Ishikawa (cell line): ENCODE measurements at regions not wholly inside any gene's neighbourhood (a gene's known extent, or its start where the extent isn't known, plus 50 kb on each side); places are given as distances from the start of the nearest gene placed in this dataset.

ENCODE experiments used
- CEBPB ChIP-seq: IDR thresholded peaks from 2 replicates; pipeline ENCODE4 v1.6.1; 2012
- CREB1 ChIP-seq: IDR thresholded peaks from 2 replicates; pipeline ENCODE4 v1.6.1; 2012; ENCODE audit warnings: low read depth
- EGR1 ChIP-seq: IDR thresholded peaks from 2 replicates; pipeline ENCODE4 v1.6.1; 2012
- EP300 ChIP-seq: IDR thresholded peaks from 2 replicates; pipeline ENCODE4 v1.6.1; 2012; ENCODE audit warnings: borderline replicate concordance
- FOXM1 ChIP-seq: IDR thresholded peaks from 2 replicates; pipeline ENCODE4 v1.6.1; 2012; ENCODE audit warnings: low read depth, borderline replicate concordance
- NFIC ChIP-seq: IDR thresholded peaks from 2 replicates; pipeline ENCODE4 v1.6.1; 2012
- RAD21 ChIP-seq: IDR thresholded peaks from 2 replicates; pipeline ENCODE4 v1.6.1; 2012; ENCODE audit warnings: low read depth
- TAF1 ChIP-seq: IDR thresholded peaks from 2 replicates; pipeline ENCODE4 v1.6.1; 2012; ENCODE audit warnings: low read depth, mild to moderate bottlenecking
- TCF12 ChIP-seq: IDR thresholded peaks from 2 replicates; pipeline ENCODE4 v1.6.1; 2012; ENCODE audit warnings: low read depth
- TEAD4 ChIP-seq: IDR thresholded peaks from 2 replicates; pipeline ENCODE4 v1.6.1; 2012
- YY1 ChIP-seq: IDR thresholded peaks from 2 replicates; pipeline ENCODE4 v1.6.1; 2012; ENCODE audit warnings: low read depth
- ZBTB7A ChIP-seq: IDR thresholded peaks from 2 replicates; pipeline ENCODE4 v1.6.1; 2012; ENCODE audit warnings: low read depth
- TF ChIP-seq, protein P1 (sequence below): IDR thresholded peaks from 2 replicates; pipeline ENCODE4 v1.6.1; 2012; ENCODE audit warnings: low read depth, mild to moderate bottlenecking
- TF ChIP-seq, protein P2 (sequence below): IDR thresholded peaks from 2 replicates; pipeline ENCODE4 v1.6.1; 2012
- TF ChIP-seq, protein P3 (sequence below): IDR thresholded peaks from 2 replicates; pipeline ENCODE4 v1.6.1; 2012

DNA sequence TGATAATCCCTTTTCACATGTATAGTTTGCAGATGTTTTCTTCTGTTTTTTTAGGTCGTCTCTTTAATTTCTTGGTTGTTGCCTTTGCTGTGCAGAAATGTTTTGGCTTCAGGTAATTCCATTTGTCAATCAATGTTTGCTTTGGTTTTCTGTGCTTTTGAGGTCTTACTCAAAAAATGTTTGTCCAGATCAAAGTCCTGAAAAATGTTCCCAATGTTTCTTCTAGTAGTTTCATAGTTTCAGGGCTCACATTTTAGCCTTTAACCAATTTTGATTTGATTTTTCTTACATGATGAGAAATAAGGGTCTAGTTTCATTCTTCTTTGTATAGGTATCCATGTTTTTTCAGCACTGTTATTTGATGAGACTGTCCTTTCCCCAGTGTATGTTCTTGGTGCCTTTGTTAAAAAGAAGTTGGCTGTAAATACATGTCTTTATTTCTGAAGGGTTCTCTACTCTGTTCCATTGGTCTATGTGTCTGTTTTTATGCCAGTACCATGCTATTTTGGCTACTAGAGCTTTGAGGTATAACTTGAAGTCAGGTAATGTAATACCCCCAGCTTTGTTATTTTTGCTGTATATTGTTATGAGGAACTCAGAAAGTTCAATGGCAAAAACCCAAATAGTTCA lies 578.7 kb upstream of the SEL1L start:
- TF ChIP-seq NFIC (no peak), TCF12 (no peak), EGR1 (no peak), CREB1 (no peak), EP300 (no peak), FOXM1 (no peak), TEAD4 (no peak), YY1 (no peak), TAF1 (no peak), ZBTB7A (no peak), CEBPB (no peak), RAD21 (no peak)
- TF ChIP-seq, protein P1, sequence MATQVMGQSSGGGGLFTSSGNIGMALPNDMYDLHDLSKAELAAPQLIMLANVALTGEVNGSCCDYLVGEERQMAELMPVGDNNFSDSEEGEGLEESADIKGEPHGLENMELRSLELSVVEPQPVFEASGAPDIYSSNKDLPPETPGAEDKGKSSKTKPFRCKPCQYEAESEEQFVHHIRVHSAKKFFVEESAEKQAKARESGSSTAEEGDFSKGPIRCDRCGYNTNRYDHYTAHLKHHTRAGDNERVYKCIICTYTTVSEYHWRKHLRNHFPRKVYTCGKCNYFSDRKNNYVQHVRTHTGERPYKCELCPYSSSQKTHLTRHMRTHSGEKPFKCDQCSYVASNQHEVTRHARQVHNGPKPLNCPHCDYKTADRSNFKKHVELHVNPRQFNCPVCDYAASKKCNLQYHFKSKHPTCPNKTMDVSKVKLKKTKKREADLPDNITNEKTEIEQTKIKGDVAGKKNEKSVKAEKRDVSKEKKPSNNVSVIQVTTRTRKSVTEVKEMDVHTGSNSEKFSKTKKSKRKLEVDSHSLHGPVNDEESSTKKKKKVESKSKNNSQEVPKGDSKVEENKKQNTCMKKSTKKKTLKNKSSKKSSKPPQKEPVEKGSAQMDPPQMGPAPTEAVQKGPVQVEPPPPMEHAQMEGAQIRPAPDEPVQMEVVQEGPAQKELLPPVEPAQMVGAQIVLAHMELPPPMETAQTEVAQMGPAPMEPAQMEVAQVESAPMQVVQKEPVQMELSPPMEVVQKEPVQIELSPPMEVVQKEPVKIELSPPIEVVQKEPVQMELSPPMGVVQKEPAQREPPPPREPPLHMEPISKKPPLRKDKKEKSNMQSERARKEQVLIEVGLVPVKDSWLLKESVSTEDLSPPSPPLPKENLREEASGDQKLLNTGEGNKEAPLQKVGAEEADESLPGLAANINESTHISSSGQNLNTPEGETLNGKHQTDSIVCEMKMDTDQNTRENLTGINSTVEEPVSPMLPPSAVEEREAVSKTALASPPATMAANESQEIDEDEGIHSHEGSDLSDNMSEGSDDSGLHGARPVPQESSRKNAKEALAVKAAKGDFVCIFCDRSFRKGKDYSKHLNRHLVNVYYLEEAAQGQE = no peak
- TF ChIP-seq, protein P2, sequence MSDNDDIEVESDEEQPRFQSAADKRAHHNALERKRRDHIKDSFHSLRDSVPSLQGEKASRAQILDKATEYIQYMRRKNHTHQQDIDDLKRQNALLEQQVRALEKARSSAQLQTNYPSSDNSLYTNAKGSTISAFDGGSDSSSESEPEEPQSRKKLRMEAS = no peak
- TF ChIP-seq, protein P3, sequence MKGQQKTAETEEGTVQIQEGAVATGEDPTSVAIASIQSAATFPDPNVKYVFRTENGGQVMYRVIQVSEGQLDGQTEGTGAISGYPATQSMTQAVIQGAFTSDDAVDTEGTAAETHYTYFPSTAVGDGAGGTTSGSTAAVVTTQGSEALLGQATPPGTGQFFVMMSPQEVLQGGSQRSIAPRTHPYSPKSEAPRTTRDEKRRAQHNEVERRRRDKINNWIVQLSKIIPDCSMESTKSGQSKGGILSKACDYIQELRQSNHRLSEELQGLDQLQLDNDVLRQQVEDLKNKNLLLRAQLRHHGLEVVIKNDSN = no peak

DNA sequence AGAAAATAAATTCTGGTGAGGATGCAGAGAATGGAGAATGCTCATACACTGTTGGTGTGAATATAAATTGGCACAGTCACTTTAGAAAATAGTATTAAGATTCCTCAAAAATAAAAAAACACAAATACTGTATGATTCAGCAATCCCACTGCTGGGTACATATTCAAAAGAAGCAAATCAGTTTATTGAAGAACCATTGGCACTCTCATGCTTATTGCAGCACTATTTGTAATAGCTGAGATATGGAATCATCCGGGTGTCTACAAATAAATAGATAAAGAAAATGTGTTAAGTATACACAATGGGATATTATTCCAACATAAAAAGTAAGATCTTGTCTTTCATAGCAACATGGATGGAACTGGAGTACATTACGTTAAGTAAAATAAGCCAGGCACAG lies 579.4 kb upstream of the SEL1L start:
- TF ChIP-seq TCF12 (no peak), TEAD4 (no peak), FOXM1 (no peak), YY1 (no peak), EGR1 (no peak), NFIC (no peak), RAD21 (no peak), EP300 (no peak)
- TF ChIP-seq, protein P2 = no peak

DNA sequence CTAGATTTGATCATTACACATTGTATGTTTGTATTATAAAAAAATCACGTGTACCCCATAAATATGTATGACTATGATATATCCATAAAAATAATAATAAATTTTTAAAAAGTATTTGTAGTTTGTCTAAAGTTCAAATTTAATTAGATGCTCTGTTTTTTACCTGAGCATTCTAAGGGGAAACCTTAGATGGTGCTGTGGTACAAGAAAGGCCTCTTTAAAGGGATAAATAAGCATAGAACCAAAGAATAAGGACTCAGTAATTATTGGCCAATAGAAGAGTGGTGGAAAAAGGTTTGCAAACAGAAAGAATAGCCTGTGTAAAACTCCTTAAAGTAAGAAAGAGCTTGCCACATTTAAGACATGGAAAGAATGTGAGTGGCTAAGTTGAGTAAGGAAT lies 580.1 kb upstream of the SEL1L start:
- TF ChIP-seq, protein P2 = no peak
- no peak for TF ChIP-seq NFIC

DNA sequence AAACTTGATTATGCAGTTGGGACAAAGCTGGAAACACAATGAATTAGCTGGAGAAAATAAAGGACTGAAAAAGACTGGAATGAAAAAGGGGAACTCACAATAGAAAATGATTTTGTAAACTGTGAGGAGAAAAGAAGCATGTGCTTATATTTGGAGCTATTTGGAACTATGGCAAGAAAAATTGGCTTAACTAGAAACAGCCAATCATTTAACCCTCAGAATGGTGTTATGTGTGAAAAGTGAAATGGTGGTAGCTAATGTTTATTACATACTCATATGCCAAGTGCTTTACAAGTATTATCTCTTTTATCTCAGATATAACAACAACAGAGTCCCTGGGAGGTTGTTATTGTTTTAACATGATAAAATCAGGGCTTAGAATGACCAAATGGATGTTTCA lies 583.1 kb upstream of the SEL1L start:
- no peak for TF ChIP-seq EGR1
- no peak for TF ChIP-seq TAF1
- TF ChIP-seq, protein P3 = no peak
- TF ChIP-seq EP300 = no peak
- no peak for TF ChIP-seq TEAD4
- no peak for TF ChIP-seq YY1

DNA sequence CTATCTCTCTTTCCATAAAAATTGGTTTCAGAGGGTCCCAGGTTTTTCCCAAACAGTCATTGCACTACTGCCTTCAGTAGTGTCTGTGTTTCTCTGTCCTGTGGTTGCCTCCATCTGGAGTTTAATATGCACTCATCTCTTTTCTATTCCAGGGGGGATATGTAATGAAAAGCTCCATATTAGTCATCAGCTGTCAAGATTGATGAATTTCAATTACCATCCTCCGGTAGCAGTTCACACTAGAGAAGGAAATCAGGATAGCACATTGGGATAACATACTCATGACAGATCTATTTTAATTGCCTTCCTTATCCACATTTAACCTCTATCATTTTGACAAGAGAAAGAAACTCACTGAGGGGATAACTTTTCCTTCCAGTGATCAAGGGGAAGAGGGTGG lies 589.0 kb upstream of the SEL1L start:
- TF ChIP-seq, protein P3 = no peak
- TF ChIP-seq EP300 (no peak), CREB1 (no peak), EGR1 (no peak)

DNA sequence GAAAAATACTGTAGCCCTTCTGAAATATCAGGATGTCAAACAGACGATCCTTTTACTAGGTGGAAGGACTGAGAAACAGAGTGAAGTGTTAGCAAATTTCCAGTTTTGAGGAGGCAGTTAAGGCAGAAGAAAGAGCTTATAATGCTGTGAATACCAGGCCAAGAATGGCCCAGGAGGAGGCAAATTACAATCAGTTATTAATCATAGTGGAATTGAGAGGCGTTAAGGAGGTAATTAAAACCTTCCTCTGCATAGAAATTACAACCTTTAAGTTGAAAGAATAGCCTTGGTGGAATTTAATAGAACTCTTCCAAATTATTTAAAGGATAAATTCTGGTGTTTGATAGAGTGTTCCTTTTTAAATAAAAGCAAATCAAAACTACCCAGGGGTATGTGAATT lies 590.9 kb upstream of the SEL1L start:
- TF ChIP-seq, protein P1 = no peak
- TF ChIP-seq, protein P3 = no peak
- no peak for TF ChIP-seq FOXM1
- TF ChIP-seq, protein P2 = no peak
- no peak for TF ChIP-seq TEAD4
- TF ChIP-seq RAD21 = no peak
- no peak for TF ChIP-seq CREB1
- no peak for TF ChIP-seq YY1
- no peak for TF ChIP-seq ZBTB7A
